HEK293 (cell line): ENCODE measurements at regions not wholly inside any gene's neighbourhood (a gene's known extent, or its start where the extent isn't known, plus 50 kb on each side); places are given as distances from the start of the nearest gene placed in this dataset.
"Not testable (repeated sequence)": the region's sequence is repeated elsewhere in the genome, so short reads cannot be mapped to it uniquely, and the experiment has no call there.

Experiments
- CTCF ChIP-seq: fragments of 450-650 bp; formaldehyde crosslinking; IDR thresholded peaks from 2 replicates; pipeline ENCODE4 v1.5.1; 2016; ENCODE audit warnings: missing biosample characterization, missing genetic modification characterization
- TCF7L2 ChIP-seq: IDR thresholded peaks from 2 replicates; pipeline ENCODE4 v1.6.1; 2011; ENCODE audit warnings: low read depth, mild to moderate bottlenecking, inconsistent platforms, low read length, moderate library complexity, borderline replicate concordance
- ZFP41 ChIP-seq: fragments of 450-650 bp; formaldehyde crosslinking; IDR thresholded peaks from 2 replicates; pipeline ENCODE4 v1.5.1; 2016; ENCODE audit warnings: missing biosample characterization, missing genetic modification characterization, borderline replicate concordance
- ZNF239 ChIP-seq: fragments of 450-650 bp; formaldehyde crosslinking; IDR thresholded peaks from 2 replicates; pipeline ENCODE4 v1.5.1; 2016; ENCODE audit warnings: missing biosample characterization, missing genetic modification characterization
- ZNF274 ChIP-seq, 2 experiments: fragments of 200-500 bp in 1 of 2; fragments of 450-650 bp in 1 of 2; sonication (Bioruptor generic) in 1 of 2; formaldehyde crosslinking in 1 of 2; IDR thresholded peaks; 2 replicates each; pipeline versions ENCODE4 v1.5.1 to v1.6.1; 2014 to 2016; ENCODE audit warnings: borderline replicate concordance in 1 of 2, inconsistent platforms in 1 of 2, low read length in 1 of 2, missing biosample characterization in 1 of 2, missing genetic modification characterization in 1 of 2
- ZNF529 ChIP-seq: fragments of 450-650 bp; formaldehyde crosslinking; IDR thresholded peaks from 2 replicates; pipeline ENCODE4 v1.5.1; 2017; ENCODE audit warnings: missing genetic modification characterization, missing biosample characterization; ENCODE audit not compliant: insufficient replicate concordance
- ZNF555 ChIP-seq: fragments of 450-650 bp; formaldehyde crosslinking; conservative IDR thresholded peaks from 2 replicates; pipeline ENCODE4 v1.5.1; 2017; ENCODE audit warnings: missing biosample characterization, mild to moderate bottlenecking, missing genetic modification characterization, inconsistent platforms
- ZNF792 ChIP-seq: fragments of 450-650 bp; formaldehyde crosslinking; IDR thresholded peaks from 2 replicates; pipeline ENCODE4 v1.5.1; 2016; ENCODE audit warnings: missing biosample characterization, missing genetic modification characterization
- TF ChIP-seq, protein P1 (sequence below): fragments of 450-650 bp; formaldehyde crosslinking; IDR thresholded peaks from 2 replicates; pipeline ENCODE4 v1.5.1; 2017; ENCODE audit warnings: missing biosample characterization, missing genetic modification characterization
- TF ChIP-seq, protein P2 (sequence below): fragments of 450-650 bp; formaldehyde crosslinking; IDR thresholded peaks from 2 replicates; pipeline ENCODE4 v1.5.1; 2016; ENCODE audit warnings: missing biosample characterization, missing genetic modification characterization

DNA sequence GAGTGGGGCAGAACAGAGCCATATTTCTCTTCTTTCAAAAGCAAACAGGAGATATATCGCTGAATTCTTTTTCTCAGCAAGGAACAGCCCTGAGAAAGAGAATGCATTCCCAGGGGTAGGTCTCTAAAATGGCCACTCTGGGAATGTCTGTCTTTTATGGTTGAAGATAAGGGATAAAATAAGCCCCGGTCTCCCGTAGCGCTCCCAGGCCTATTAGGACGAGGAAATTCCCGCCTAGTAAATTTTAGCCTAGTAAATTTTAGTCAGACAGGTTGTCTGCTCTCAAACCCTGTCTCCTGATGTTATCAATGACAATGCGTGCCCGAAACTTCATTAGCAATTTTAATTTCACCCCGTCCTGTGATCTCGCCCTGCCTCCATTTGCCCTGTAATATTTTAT, 73.9 kb upstream of the WIPF1 start:
- TF ChIP-seq, protein P1, sequence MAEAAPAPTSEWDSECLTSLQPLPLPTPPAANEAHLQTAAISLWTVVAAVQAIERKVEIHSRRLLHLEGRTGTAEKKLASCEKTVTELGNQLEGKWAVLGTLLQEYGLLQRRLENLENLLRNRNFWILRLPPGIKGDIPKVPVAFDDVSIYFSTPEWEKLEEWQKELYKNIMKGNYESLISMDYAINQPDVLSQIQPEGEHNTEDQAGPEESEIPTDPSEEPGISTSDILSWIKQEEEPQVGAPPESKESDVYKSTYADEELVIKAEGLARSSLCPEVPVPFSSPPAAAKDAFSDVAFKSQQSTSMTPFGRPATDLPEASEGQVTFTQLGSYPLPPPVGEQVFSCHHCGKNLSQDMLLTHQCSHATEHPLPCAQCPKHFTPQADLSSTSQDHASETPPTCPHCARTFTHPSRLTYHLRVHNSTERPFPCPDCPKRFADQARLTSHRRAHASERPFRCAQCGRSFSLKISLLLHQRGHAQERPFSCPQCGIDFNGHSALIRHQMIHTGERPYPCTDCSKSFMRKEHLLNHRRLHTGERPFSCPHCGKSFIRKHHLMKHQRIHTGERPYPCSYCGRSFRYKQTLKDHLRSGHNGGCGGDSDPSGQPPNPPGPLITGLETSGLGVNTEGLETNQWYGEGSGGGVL: not testable (repeated sequence)
- not testable (repeated sequence) for TF ChIP-seq CTCF (tag by site-specific recombination); TCF7L2; ZNF529 (tag by site-specific recombination); ZNF274 (IDR thresholded peaks at IDR 0.05; ENCODE audit: low read length); ZNF274 (tag by site-specific recombination; IDR thresholded peaks at IDR 0.05; ENCODE audit: borderline replicate concordance); ZNF792; ZNF555; ZFP41 (tag by site-specific recombination); ZNF239 (tag by site-specific recombination)
- TF ChIP-seq, protein P2, sequence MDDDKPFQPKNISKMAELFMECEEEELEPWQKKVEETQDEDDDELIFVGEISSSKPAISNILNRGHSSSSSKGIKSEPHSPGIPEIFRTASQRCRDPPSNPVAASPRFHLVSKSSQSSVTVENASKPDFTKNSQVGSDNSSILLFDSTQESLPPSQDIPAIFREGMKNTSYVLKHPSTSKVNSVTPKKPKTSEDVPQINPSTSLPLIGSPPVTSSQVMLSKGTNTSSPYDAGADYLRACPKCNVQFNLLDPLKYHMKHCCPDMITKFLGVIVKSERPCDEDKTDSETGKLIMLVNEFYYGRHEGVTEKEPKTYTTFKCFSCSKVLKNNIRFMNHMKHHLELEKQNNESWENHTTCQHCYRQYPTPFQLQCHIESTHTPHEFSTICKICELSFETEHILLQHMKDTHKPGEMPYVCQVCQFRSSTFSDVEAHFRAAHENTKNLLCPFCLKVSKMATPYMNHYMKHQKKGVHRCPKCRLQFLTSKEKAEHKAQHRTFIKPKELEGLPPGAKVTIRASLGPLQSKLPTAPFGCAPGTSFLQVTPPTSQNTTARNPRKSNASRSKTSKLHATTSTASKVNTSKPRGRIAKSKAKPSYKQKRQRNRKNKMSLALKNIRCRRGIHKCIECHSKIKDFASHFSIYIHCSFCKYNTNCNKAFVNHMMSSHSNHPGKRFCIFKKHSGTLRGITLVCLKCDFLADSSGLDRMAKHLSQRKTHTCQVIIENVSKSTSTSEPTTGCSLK (tag by site-specific recombination): not testable (repeated sequence)
